Thoracic aorta (tissue), 2 donors: ENCODE measurements at regions not wholly inside any gene's neighbourhood (a gene's known extent, or its start where the extent isn't known, plus 50 kb on each side); places are given as distances from the start of the nearest gene placed in this dataset.

Source experiments
- ATAC-seq: fragments of 150-250 bp; one replicate; pipeline ENCODE4 v1.8.0; 2017; ENCODE audit warnings: low read depth; ENCODE audit not compliant: insufficient number of reproducible peaks, low FRiP score
- DNase-seq: peaks from one replicate; pipeline ENCODE4 v3.0.0-alpha.2; 2020; ENCODE audit warnings: low spot score
- H3K27ac ChIP-seq, 2 donors: fragments of 200-600 bp; sonication (generic); 1 replicate in 1 of 2; 2 replicates in 1 of 2; pipeline ENCODE4 v1.5.1; 2016; ENCODE audit warnings: mild to moderate bottlenecking in 2 of 2, moderate library complexity in 2 of 2
- H3K27me3 ChIP-seq: fragments of 200-600 bp; sonication (generic); replicated peaks from 2 replicates; pipeline ENCODE4 v1.6.0; 2016; ENCODE audit warnings: mild to moderate bottlenecking; ENCODE audit not compliant: insufficient read depth
- H3K36me3 ChIP-seq: fragments of 200-600 bp; sonication (generic); one replicate; pipeline ENCODE4 v1.5.1; 2016
- H3K4me1 ChIP-seq, 2 donors: fragments of 200-600 bp; sonication (generic); 1 replicate in 1 of 2; 2 replicates in 1 of 2; pipeline versions ENCODE4 v1.5.1 to v1.6.0; 2016; ENCODE audit warnings: low read depth in 2 of 2, mild to moderate bottlenecking in 1 of 2; ENCODE audit not compliant: control insufficient read depth in 1 of 2
- H3K4me3 ChIP-seq: fragments of 200-600 bp; sonication (generic); 2 replicates; pipeline ENCODE4 v1.5.1; 2016; ENCODE audit warnings: mild to moderate bottlenecking
- H3K9me3 ChIP-seq: fragments of 200-600 bp; sonication (generic); 2 replicates; pipeline ENCODE4 v1.5.1; 2016
- TF ChIP-seq, protein P1 (sequence below): fragments of 200-600 bp; sonication (generic); IDR thresholded peaks from one replicate; pipeline ENCODE4 v1.5.1; 2019; ENCODE audit warnings: antibody characterized with exemption

DNA sequence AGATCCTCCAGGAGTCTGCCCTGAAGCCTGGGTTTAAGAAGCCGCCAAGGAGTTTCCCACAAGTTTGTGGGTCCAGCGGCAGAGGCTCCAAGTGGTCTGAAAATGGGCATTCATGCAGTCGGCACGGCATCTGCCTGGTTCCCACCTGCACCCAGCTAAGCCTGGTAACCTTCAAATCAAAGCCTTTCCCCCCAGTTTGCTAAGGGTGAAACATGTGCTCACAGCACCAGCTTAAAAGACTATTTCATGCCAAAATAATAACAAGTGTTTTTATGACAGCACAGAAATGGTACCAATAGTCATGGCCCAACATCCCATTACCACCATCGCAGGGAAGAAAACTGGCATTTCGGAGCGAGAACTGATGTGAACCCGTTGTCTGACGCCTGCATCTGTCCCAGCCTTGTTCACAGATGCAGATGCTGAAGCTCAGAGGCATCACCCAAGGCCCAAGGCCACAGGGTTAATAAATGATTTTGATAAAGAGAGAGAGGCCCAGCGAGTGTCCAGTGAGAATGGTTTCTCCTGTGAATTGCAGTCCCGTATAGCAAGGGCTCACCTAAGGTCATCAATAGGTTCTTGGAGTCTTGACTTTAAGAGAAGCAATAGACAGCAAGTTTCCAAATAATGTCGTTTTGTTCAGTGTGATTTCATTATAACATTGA, 188.0 kb upstream of the TPM1 start:
- H3K36me3 ChIP-seq, result no peaks in the 10 kb centered on the region
- H3K4me1 ChIP-seq, result peaks cover 4 to 19% of the 10 kb centered on the region in 2 donors
- ATAC-seq (no peak), DNase-seq (no peak)
- TF ChIP-seq, protein P1, sequence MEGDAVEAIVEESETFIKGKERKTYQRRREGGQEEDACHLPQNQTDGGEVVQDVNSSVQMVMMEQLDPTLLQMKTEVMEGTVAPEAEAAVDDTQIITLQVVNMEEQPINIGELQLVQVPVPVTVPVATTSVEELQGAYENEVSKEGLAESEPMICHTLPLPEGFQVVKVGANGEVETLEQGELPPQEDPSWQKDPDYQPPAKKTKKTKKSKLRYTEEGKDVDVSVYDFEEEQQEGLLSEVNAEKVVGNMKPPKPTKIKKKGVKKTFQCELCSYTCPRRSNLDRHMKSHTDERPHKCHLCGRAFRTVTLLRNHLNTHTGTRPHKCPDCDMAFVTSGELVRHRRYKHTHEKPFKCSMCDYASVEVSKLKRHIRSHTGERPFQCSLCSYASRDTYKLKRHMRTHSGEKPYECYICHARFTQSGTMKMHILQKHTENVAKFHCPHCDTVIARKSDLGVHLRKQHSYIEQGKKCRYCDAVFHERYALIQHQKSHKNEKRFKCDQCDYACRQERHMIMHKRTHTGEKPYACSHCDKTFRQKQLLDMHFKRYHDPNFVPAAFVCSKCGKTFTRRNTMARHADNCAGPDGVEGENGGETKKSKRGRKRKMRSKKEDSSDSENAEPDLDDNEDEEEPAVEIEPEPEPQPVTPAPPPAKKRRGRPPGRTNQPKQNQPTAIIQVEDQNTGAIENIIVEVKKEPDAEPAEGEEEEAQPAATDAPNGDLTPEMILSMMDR, result no peak
- H3K4me3 ChIP-seq, result no peak overlapping the region
- no peak overlapping the region for H3K27ac ChIP-seq
- no peaks in the 10 kb centered on the region for H3K27me3 ChIP-seq
- H3K9me3 ChIP-seq, result no peaks in the 10 kb centered on the region

DNA sequence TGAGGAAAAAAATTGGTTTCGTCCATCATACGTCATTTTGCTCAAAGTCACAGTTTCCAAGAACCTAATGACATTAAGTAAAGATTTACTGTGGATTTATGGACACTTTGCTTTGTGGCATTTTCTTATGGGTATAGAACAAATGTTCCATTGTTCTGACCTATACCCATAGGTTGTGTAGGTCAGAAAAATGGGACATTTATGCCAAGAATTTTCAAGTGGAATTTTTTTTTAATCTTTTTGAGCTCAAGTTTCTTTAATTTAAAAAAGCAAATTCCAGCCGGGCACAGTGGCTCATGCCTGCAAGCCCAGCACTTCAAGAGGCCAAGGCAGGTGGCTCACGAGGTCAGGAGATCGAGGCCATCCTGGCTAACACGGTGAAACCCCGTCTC, 187.5 kb upstream of the TPM1 start:
- Histone ChIP-seq H3K36me3 (no peaks in the 10 kb centered on the region), H3K4me1 (peaks cover 4 to 14% of the 10 kb centered on the region in 2 donors), H3K27ac (no peak overlapping the region), H3K9me3 (no peaks in the 10 kb centered on the region), H3K4me3 (no peak overlapping the region), H3K27me3 (no peaks in the 10 kb centered on the region)
- TF ChIP-seq, protein P1, result no peak
- DNase-seq (no peak), ATAC-seq (no peak)

DNA sequence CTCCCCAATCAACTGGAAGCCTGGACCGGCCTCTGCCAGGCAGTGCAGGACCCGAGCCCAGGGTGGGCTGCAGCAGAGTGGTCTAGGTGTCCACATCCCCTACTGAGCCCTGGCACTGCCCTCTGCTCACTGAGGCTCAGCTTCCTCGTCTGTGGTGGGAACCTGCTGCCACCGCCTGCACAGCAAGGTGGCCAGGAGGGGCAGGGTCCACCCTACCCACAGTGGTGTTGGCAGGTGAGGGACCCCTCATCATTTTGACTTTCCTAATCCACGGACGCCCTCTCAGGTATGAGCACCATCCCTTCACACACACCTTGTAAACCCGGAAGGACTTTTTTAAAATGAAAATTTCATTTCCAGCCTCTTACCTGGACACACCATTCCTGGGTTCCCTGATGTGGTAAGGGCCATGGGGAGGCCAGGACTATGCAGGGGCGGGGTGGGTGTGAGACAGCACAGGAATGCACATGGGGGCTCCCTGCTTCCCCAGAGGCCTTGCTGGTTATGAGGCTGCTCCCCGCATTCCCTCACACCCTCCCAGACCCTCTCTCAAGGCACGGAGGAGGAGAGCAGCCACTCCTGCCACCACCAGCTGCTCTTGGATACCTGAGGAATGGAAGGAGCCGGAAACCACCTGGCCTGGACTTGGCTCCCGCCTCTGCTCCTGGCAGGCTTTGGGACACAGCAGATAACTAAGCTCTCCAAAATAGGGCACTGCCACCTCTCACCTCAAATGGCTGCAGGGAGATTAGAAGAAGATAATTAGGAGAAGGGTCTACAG, 185.9 kb upstream of the TPM1 start:
- no peaks in the 10 kb centered on the region for H3K9me3 ChIP-seq
- H3K27me3 ChIP-seq, result no peaks in the 10 kb centered on the region
- no peaks in the 10 kb centered on the region for H3K4me1 ChIP-seq
- ATAC-seq, result no peak
- H3K4me3 ChIP-seq, result no peak overlapping the region
- H3K36me3 ChIP-seq, result no peaks in the 10 kb centered on the region
- TF ChIP-seq, protein P1, result no peak
- DNase-seq, result no peak
- no peak overlapping the region for H3K27ac ChIP-seq

DNA sequence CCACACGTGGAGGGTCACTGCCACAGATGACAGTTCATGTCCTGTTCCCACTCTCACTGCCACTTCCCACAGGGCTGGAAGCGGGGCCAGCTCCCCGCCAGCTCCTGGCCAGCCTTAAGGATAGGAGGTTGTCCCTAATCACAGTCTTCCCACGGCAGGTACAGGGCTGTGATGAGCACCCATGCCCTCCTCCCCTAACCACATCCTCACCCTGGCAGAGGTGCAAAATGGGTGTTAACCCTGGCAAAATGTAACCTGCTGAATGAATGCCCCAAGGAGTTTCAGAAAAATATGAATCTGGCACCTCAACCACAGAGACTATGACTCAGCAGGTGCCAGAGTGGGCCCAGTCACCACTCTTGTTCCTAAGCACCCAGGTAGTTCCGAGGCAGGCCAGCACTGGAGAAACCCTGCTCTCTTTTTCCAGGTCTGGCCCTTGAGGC, 185.1 kb upstream of the TPM1 start:
- H3K27ac ChIP-seq, result no peak overlapping the region
- H3K4me3 ChIP-seq, result no peak overlapping the region
- no peaks in the 10 kb centered on the region for H3K4me1 ChIP-seq
- DNase-seq (no peak), ATAC-seq (no peak)
- TF ChIP-seq, protein P1, result no peak
- H3K36me3 ChIP-seq, result no peaks in the 10 kb centered on the region
- no peaks in the 10 kb centered on the region for H3K27me3 ChIP-seq
- no peaks in the 10 kb centered on the region for H3K9me3 ChIP-seq

DNA sequence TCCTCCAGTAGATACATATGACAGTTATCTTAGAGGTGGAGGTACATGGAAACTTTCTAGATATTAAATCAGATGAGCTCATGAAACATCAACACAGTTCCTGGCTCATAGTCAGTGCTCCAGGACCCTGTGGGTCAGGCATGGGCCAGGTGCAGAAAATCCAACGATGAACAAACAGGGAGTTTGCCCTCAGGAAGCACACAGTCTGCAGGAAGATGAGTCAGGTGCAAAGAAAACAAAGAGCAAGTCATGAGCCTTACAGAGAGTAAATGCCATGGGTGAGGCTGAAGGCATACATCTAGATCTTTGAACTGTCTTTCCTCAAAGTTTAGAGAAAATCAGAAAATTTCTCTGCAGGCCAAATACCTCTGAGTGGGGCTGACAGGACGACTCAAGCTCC, 184.2 kb upstream of the TPM1 start:
- TF ChIP-seq, protein P1, result no peak
- ATAC-seq (no peak), DNase-seq (no peak)
- Histone ChIP-seq H3K4me1 (no peaks in the 10 kb centered on the region), H3K9me3 (no peaks in the 10 kb centered on the region), H3K27me3 (no peaks in the 10 kb centered on the region), H3K4me3 (no peak overlapping the region), H3K36me3 (no peaks in the 10 kb centered on the region), H3K27ac (no peak overlapping the region)
